Osteocyte (in vitro differentiated cells): ENCODE measurements at regions not wholly inside any gene's neighbourhood (a gene's known extent, or its start where the extent isn't known, plus 50 kb on each side); places are given as distances from the start of the nearest gene placed in this dataset.

Source experiments
- DNase-seq: peaks from one replicate; pipeline ENCODE4 v3.0.0; 2021; ENCODE audit warnings: mixed read lengths; ENCODE audit not compliant: unreplicated experiment; ENCODE audit errors: extremely low spot score
- H3K27ac Mint-ChIP-seq: one replicate; pipeline ENCODE4 v1.8.0; 2021; ENCODE audit warnings: mild to moderate bottlenecking, mixed read lengths; ENCODE audit not compliant: unreplicated experiment
- H3K27me3 Mint-ChIP-seq: one replicate; pipeline ENCODE4 v1.8.0; 2021; ENCODE audit warnings: mixed read lengths; ENCODE audit not compliant: unreplicated experiment
- H3K36me3 Mint-ChIP-seq: one replicate; pipeline ENCODE4 v1.8.0; 2021; ENCODE audit warnings: mixed read lengths; ENCODE audit not compliant: unreplicated experiment
- H3K4me1 Mint-ChIP-seq: one replicate; pipeline ENCODE4 v1.8.0; 2021; ENCODE audit warnings: mixed read lengths; ENCODE audit not compliant: unreplicated experiment
- H3K4me3 Mint-ChIP-seq: one replicate; pipeline ENCODE4 v1.8.0; 2021; ENCODE audit warnings: mild to moderate bottlenecking, moderate library complexity, mixed read lengths; ENCODE audit not compliant: unreplicated experiment
- H3K9me3 Mint-ChIP-seq: one replicate; pipeline ENCODE4 v1.8.0; 2021; ENCODE audit warnings: mixed read lengths; ENCODE audit not compliant: unreplicated experiment
- CTCF ChIP-seq: fragments of 200-600 bp; sonication (generic); IDR thresholded peaks from 2 replicates; pipeline ENCODE4 v1.5.0; 2021; ENCODE audit warnings: antibody characterized with exemption, mild to moderate bottlenecking, moderate library complexity

- H3K4me3 Mint-ChIP-seq = no peak overlapping the region
- no peaks in the 10 kb centered on the region for H3K9me3 Mint-ChIP-seq
- no peaks in the 10 kb centered on the region for H3K27me3 Mint-ChIP-seq
- no peak for TF ChIP-seq CTCF
- no peak overlapping the region for H3K27ac Mint-ChIP-seq
- H3K36me3 Mint-ChIP-seq = no peaks in the 10 kb centered on the region
- no peaks in the 10 kb centered on the region for H3K4me1 Mint-ChIP-seq
- no peak for DNase-seq
Measured at GRCh38 chr4:37531151-37531550, 155.0 kb downstream of the RELL1 start.

- Mint-ChIP-seq H3K36me3 (no peaks in the 10 kb centered on the region), H3K27me3 (no peaks in the 10 kb centered on the region), H3K4me1 (no peaks in the 10 kb centered on the region), H3K4me3 (no peak overlapping the region), H3K9me3 (no peaks in the 10 kb centered on the region), H3K27ac (no peak overlapping the region)
- DNase-seq = no peak
- TF ChIP-seq CTCF = no peak
Measured at GRCh38 chr4:37530451-37530850, 155.7 kb downstream of the RELL1 start.

GRCh38 chr4:37528166-37528885, 157.8 kb downstream of the RELL1 start:
- Mint-ChIP-seq H3K4me1 (no peaks in the 10 kb centered on the region), H3K9me3 (no peaks in the 10 kb centered on the region), H3K4me3 (no peak overlapping the region), H3K27ac (no peak overlapping the region), H3K27me3 (no peaks in the 10 kb centered on the region), H3K36me3 (no peaks in the 10 kb centered on the region)
- DNase-seq = no peak
- no peak for TF ChIP-seq CTCF

- DNase-seq = no peak
- Mint-ChIP-seq H3K36me3 (no peaks in the 10 kb centered on the region), H3K27ac (no peak overlapping the region), H3K27me3 (no peaks in the 10 kb centered on the region), H3K9me3 (peaks cover 21% of the 10 kb centered on the region), H3K4me1 (no peaks in the 10 kb centered on the region), H3K4me3 (no peak overlapping the region)
- no peak for TF ChIP-seq CTCF
Measured at GRCh38 chr4:37524267-37524666, 161.9 kb downstream of the RELL1 start.

GRCh38 chr4:37522996-37523395, 163.2 kb downstream of the RELL1 start:
- H3K27me3 Mint-ChIP-seq = no peaks in the 10 kb centered on the region
- no peak for TF ChIP-seq CTCF
- no peaks in the 10 kb centered on the region for H3K36me3 Mint-ChIP-seq
- H3K4me1 Mint-ChIP-seq = no peaks in the 10 kb centered on the region
- no peak for DNase-seq
- H3K4me3 Mint-ChIP-seq = no peak overlapping the region
- H3K9me3 Mint-ChIP-seq = peaks cover 24% of the 10 kb centered on the region
- H3K27ac Mint-ChIP-seq = no peak overlapping the region
